ENCODE measurements at regions not wholly inside any gene's neighbourhood (a gene's known extent, or its start where the extent isn't known, plus 50 kb on each side); places are given as distances from the start of the nearest gene placed in this dataset.
"Not testable (repeated sequence)": the region's sequence is repeated elsewhere in the genome, so short reads cannot be mapped to it uniquely, and the experiment has no call there.

- TF ChIP-seq CTCF (IDR thresholded peaks at IDR 0.05); EZH2 (IDR thresholded peaks at IDR 0.05; ENCODE audit: borderline replicate concordance, insufficient read depth, low read depth, low read length, poor library complexity, severe bottlenecking): not testable (repeated sequence)
These were observed 518.9 kb upstream of the HS3ST1 start for GRCh38 chr4:11947629-11948028.

Measured in B cell (primary cell).